GM12892 (cell line): ENCODE measurements at regions not wholly inside any gene's neighbourhood (a gene's known extent, or its start where the extent isn't known, plus 50 kb on each side); places are given as distances from the start of the nearest gene placed in this dataset.

ENCODE experiments used
- POLR2A ChIP-seq: IDR thresholded peaks from 2 replicates; pipeline ENCODE4 v1.6.1; 2011; ENCODE audit warnings: low read depth, low read length, control low read depth
- POLR2AphosphoS5 ChIP-seq: IDR thresholded peaks from 2 replicates; pipeline ENCODE4 v1.6.1; 2011; ENCODE audit warnings: low read depth, low read length, control low read depth
- TAF1 ChIP-seq: IDR thresholded peaks from 2 replicates; pipeline ENCODE4 v1.6.1; 2011; ENCODE audit warnings: low read depth, mild to moderate bottlenecking, control low read depth, low read length, borderline replicate concordance

DNA sequence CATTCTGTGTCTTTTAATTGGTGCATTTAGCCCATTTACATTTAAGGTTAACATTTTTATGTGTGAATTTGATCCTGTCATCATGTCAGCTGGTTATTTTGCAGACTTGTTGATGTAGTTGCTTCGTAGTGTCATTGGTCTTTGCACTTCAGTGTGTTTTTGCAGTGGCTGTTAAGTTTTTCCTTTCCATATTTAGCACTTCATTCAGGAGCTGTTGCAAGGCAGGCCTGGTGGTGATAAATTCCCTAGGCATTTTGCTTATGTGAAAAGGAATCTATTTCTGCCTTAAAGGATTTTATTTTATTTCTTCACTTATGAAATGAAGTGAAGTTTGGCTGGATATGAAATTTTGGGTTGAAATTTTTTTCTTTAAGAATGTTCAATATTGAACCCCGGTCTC is 70.2 kb upstream of the CD96 start:
- TF ChIP-seq POLR2AphosphoS5: no peak
- no peak for TF ChIP-seq POLR2A
- no peak for TF ChIP-seq TAF1
